GM10248 (cell line): ENCODE measurements at regions not wholly inside any gene's neighbourhood (a gene's known extent, or its start where the extent isn't known, plus 50 kb on each side); places are given as distances from the start of the nearest gene placed in this dataset.

Experiments used
- CTCF ChIA-PET: fragments of 300-600 bp; sonication (Branson Sonifier 250); formaldehyde crosslinking; extraction: SDS; loops from one replicate; lab custom pipeline; 2021; ENCODE audit warnings: antibody characterized with exemption; lab: Yijun Ruan, JAX
- POLR2A ChIA-PET: fragments of 350-650 bp; sonication (Branson Sonifier 250); formaldehyde crosslinking; extraction: SDS; loops from one replicate; lab custom pipeline; 2020; ENCODE audit warnings: antibody characterized with exemption; lab: Yijun Ruan, JAX
- DNase-seq: peaks from one replicate; pipeline ENCODE4 v3.0.0; 2012; ENCODE audit errors: extremely low spot score
- TF ChIP-seq, protein P1 (sequence below): IDR thresholded peaks from 2 replicates; pipeline ENCODE4 v1.5.1; 2012; ENCODE audit warnings: mild to moderate bottlenecking, low read depth; ENCODE audit errors: extremely low read depth, missing control alignments, control extremely low read depth

- TF ChIP-seq, protein P1, sequence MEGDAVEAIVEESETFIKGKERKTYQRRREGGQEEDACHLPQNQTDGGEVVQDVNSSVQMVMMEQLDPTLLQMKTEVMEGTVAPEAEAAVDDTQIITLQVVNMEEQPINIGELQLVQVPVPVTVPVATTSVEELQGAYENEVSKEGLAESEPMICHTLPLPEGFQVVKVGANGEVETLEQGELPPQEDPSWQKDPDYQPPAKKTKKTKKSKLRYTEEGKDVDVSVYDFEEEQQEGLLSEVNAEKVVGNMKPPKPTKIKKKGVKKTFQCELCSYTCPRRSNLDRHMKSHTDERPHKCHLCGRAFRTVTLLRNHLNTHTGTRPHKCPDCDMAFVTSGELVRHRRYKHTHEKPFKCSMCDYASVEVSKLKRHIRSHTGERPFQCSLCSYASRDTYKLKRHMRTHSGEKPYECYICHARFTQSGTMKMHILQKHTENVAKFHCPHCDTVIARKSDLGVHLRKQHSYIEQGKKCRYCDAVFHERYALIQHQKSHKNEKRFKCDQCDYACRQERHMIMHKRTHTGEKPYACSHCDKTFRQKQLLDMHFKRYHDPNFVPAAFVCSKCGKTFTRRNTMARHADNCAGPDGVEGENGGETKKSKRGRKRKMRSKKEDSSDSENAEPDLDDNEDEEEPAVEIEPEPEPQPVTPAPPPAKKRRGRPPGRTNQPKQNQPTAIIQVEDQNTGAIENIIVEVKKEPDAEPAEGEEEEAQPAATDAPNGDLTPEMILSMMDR: no peak
- ChIA-PET POLR2A (no interaction called here), CTCF (interaction anchor here (1.4 to 1.7 kb wide), 2 partner anchors 10 to 442 kb away, joined by 3 to 5 read pairs; no protein-coding TSS in a partner anchor)
- no peak for DNase-seq
Observed at GRCh38 chr3:127445581-127446343, 144.8 kb downstream of the TPRA1 start.

DNA sequence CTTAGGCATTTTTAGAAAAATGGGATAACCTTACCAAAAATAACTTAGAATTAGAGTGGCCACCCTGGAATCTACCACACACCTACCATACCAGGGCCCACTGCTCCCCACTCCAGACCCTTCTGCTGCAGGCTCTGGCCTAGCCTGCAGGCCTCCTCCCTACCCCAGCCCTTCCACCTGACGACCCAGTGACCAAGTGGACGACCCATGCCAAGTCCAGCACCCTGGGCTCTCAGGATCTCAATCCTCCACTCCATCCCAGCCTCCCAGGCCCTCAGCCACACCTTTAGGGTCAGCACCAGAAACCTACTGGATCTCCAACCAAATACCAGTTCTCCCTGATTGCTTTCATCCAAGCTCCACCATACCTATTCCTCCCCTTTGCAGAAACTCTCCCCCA lies 145.8 kb downstream of the TPRA1 start:
- CTCF ChIA-PET: interaction anchor here (2.5 kb wide), 1 partner anchor 11 kb away, joined by 7 read pairs; no protein-coding TSS in a partner anchor
- POLR2A ChIA-PET: no interaction called here
- TF ChIP-seq, protein P1: no peak
- no peak for DNase-seq

DNA sequence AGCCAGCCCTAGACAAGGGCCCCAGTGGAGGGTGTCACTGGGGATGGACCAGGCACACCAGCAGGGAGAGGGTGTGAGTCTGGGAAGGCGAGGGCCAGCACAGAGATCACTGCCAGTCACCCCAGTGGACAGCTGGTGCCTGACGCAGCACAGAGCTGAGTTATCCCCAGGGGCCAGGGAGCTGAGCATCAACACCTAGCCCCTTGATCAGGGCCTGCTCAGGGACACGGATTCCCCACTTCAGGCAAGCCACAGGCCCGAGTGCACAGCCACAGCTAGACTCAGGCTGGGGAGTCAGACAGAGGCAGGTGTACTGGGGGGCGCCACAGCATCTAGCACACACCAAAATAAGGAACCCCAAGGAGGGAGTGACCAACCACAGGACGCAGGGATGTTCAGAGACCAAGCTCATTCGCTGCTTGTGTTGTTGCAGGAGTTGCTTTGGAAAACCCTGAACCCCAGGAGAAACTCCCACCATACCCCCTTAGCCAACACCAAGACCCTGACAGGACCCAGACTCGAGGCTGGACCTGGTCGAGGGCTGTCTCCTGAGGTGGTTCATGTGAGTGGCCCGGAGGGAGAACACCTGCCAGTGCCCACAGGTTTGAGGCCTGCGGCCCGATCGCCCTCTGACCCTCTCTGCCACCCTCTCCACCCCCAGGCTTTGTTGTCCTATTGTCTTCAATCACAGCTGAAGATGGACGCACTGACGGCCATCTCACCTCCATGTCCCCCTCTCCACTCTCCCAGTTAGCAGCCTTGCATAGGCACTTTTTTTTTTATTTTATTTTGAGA lies 146.8 kb downstream of the TPRA1 start:
- POLR2A ChIA-PET: no interaction called here
- no peak for DNase-seq
- TF ChIP-seq, protein P1: no peak
- CTCF ChIA-PET: interaction anchor here (2.0 to 2.5 kb wide), 2 partner anchors 9 to 12 kb away, joined by 7 to 10 read pairs; no protein-coding TSS in a partner anchor

DNA sequence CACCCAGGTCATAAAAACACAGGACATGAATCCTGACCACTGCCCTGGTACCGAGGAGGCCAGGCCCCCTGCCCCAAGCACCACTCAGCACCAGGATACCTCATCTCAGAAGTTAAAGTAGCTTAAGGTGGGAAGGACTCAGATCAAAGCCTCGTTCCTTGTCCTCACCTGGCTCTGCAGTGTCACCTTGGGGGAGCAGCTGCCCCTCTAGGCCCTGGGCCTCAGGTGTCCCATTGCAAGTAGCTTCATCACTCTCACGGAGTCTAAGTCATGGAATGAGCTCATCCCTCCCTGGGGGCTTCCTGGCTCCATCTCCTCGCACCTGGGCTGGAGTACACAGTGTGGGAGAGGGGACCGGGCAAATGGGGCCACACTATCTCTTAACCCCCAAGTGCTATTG lies 148.0 kb downstream of the TPRA1 start:
- ChIA-PET CTCF (interaction anchor here (1.1 to 2.5 kb wide), 4 partner anchors 11 to 69 kb away, joined by 4 to 10 read pairs (median 6); no protein-coding TSS in a partner anchor), POLR2A (no interaction called here)
- no peak for DNase-seq
- TF ChIP-seq, protein P1: no peak

- TF ChIP-seq, protein P1: no peak
- POLR2A ChIA-PET: no interaction called here
- CTCF ChIA-PET: interaction anchor here (1.1 to 1.5 kb wide), 2 partner anchors 13 to 68 kb away, joined by 4 read pairs; no protein-coding TSS in a partner anchor
- DNase-seq: no peak
Observed at GRCh38 chr3:127441764-127442163, 148.8 kb downstream of the TPRA1 start.

- ChIA-PET CTCF (interaction anchor here (0.7 to 1.5 kb wide), 2 partner anchors 9 to 14 kb away, joined by 3 to 6 read pairs; no protein-coding TSS in a partner anchor), POLR2A (no interaction called here)
- DNase-seq: no peak
- TF ChIP-seq, protein P1: no peak
Observed at GRCh38 chr3:127440384-127440783, 150.1 kb downstream of the TPRA1 start.
